OCI-LY7 (cell line): ENCODE measurements at regions not wholly inside any gene's neighbourhood (a gene's known extent, or its start where the extent isn't known, plus 50 kb on each side); places are given as distances from the start of the nearest gene placed in this dataset.

Experiments used
- BruUV-seq: library from RNA; stranded (reverse); fragments of 400-500 nt; replicated peaks from 2 replicates; lab custom pipeline; 2021; lab: Mats Ljungman, UMichigan
- CTCF ChIA-PET: fragments of 300-600 bp; sonication (Branson Sonifier 250); formaldehyde crosslinking; loops from one replicate; lab custom pipeline; 2022; ENCODE audit warnings: antibody characterized with exemption; ENCODE audit not compliant: unreplicated experiment; lab: Charles Lee
- POLR2A ChIA-PET: fragments of 300-600 bp; sonication (Branson Sonifier 250); formaldehyde crosslinking; loops from one replicate; lab custom pipeline; 2022; ENCODE audit warnings: antibody characterized with exemption; lab: Charles Lee
- DNase-seq: peaks from one replicate; pipeline ENCODE4 v3.0.0-alpha.2; 2015; ENCODE audit warnings: low spot score
- H2AFZ ChIP-seq: fragments of 200-600 bp; sonication (generic), shearing (Covaris generic); 2 replicates; pipeline ENCODE4 v1.6.1; 2014; ENCODE audit warnings: mild to moderate bottlenecking, antibody characterized with exemption, low read length, moderate library complexity
- H3K27ac ChIP-seq: fragments of 200-600 bp; sonication (generic); 2 replicates; pipeline ENCODE4 v1.5.1; 2014; ENCODE audit warnings: mixed run types, low read depth, mild to moderate bottlenecking, moderate library complexity, low read length, inconsistent platforms; ENCODE audit not compliant: poor library complexity, severe bottlenecking
- H3K36me3 ChIP-seq: fragments of 200-600 bp; sonication (generic); 2 replicates; pipeline ENCODE4 v1.6.1; 2014; ENCODE audit warnings: mild to moderate bottlenecking, antibody characterized with exemption, low read length, moderate library complexity, mixed read lengths; ENCODE audit not compliant: insufficient read depth
- H3K4me1 ChIP-seq: fragments of 200-600 bp; sonication (generic); 2 replicates; pipeline ENCODE4 v1.5.1; 2014; ENCODE audit warnings: mild to moderate bottlenecking, low read length; ENCODE audit not compliant: insufficient read depth, poor library complexity, severe bottlenecking
- H3K4me2 ChIP-seq: fragments of 200-600 bp; sonication (generic); 2 replicates; pipeline ENCODE4 v1.6.1; 2014; ENCODE audit warnings: mild to moderate bottlenecking, low read length
- H3K4me3 ChIP-seq: fragments of 200-600 bp; sonication (generic); 2 replicates; pipeline ENCODE4 v1.5.1; 2014; ENCODE audit warnings: mild to moderate bottlenecking, low read depth, low read length; ENCODE audit not compliant: poor library complexity, severe bottlenecking
- H3K79me2 ChIP-seq: fragments of 200-600 bp; sonication (generic); 2 replicates; pipeline ENCODE4 v1.6.1; 2016; ENCODE audit warnings: low read depth, mild to moderate bottlenecking, low read length, moderate library complexity, mixed read lengths; ENCODE audit not compliant: insufficient read depth
- H3K9me2 ChIP-seq: fragments of 200-600 bp; sonication (generic); 2 replicates; pipeline ENCODE4 v1.6.1; 2016; ENCODE audit warnings: mild to moderate bottlenecking, low read length, mixed read lengths; ENCODE audit not compliant: insufficient read depth
- H3K9me3 ChIP-seq: fragments of 200-600 bp; sonication (generic); 2 replicates; pipeline ENCODE4 v1.6.1; 2014; ENCODE audit warnings: mild to moderate bottlenecking, mixed run types, low read length, mixed read lengths
- H4K20me1 ChIP-seq: fragments of 200-600 bp; sonication (generic); 2 replicates; pipeline ENCODE4 v1.6.1; 2014; ENCODE audit warnings: mild to moderate bottlenecking, antibody characterized with exemption, low read length, moderate library complexity, mixed read lengths; ENCODE audit not compliant: insufficient read depth
- EZH2phosphoT487 ChIP-seq: fragments of 200-600 bp; sonication (generic); IDR thresholded peaks from 2 replicates; pipeline ENCODE4 v1.6.1; 2018; ENCODE audit warnings: low read depth, borderline replicate concordance, mild to moderate bottlenecking, mixed run types, antibody characterized with exemption, low read length, moderate library complexity, mixed read lengths
- intact Hi-C: fragments of 100-400 bp; cut with micrococcal nuclease; formaldehyde crosslinking; loops from one replicate; pipeline ENCODE4 v1.10.0; 2022; ENCODE audit not compliant: unreplicated experiment
- TF ChIP-seq, protein P1 (sequence below): fragments of 200-600 bp; sonication (generic); conservative IDR thresholded peaks from 2 replicates; pipeline ENCODE4 v1.5.1; 2014; ENCODE audit warnings: mild to moderate bottlenecking, antibody characterized with exemption, low read length, moderate library complexity, mixed read lengths

DNA sequence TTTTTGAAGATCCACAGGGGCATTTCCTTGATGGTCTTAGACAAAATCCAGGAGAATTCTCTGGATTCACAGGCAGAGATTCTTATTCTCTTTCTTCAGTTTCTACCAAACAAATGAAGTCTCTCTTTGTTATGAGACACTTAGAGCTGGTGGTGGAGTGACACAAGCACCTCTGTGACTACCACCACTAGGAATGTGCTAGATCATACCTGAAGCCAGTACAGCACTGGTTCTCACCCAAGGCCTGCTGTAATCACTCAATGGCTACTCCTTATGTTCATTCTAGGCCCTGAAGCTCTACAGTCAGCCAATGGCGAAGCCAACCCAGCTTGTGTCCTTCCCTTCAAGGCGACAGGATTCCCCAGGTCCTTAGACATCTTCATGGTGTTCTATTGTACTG is 482.3 kb downstream of the TRAM1L1 start:
- intact Hi-C loops = no loop called here
- Histone ChIP-seq H3K9me2 (no peaks in the 10 kb centered on the region), H4K20me1 (no peaks in the 10 kb centered on the region), H2AFZ (no peak overlapping the region), H3K36me3 (no peaks in the 10 kb centered on the region), H3K4me3 (no peak overlapping the region), H3K27ac (no peak overlapping the region), H3K4me2 (no peak overlapping the region), H3K9me3 (no peaks in the 10 kb centered on the region), H3K4me1 (no peaks in the 10 kb centered on the region), H3K79me2 (no peaks in the 10 kb centered on the region)
- no peak for DNase-seq
- TF ChIP-seq, protein P1, sequence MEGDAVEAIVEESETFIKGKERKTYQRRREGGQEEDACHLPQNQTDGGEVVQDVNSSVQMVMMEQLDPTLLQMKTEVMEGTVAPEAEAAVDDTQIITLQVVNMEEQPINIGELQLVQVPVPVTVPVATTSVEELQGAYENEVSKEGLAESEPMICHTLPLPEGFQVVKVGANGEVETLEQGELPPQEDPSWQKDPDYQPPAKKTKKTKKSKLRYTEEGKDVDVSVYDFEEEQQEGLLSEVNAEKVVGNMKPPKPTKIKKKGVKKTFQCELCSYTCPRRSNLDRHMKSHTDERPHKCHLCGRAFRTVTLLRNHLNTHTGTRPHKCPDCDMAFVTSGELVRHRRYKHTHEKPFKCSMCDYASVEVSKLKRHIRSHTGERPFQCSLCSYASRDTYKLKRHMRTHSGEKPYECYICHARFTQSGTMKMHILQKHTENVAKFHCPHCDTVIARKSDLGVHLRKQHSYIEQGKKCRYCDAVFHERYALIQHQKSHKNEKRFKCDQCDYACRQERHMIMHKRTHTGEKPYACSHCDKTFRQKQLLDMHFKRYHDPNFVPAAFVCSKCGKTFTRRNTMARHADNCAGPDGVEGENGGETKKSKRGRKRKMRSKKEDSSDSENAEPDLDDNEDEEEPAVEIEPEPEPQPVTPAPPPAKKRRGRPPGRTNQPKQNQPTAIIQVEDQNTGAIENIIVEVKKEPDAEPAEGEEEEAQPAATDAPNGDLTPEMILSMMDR = no peak
- BruUV-seq = no TSS peak
- ChIA-PET POLR2A (interaction anchor here (1.2 to 1.5 kb wide), 2 partner anchors 18 to 21 kb away, joined by 3 to 5 read pairs; no protein-coding TSS in a partner anchor), CTCF (interaction anchor here (0.6 kb wide), 1 partner anchor 61 kb away, joined by 3 read pairs; no protein-coding TSS in a partner anchor)

DNA sequence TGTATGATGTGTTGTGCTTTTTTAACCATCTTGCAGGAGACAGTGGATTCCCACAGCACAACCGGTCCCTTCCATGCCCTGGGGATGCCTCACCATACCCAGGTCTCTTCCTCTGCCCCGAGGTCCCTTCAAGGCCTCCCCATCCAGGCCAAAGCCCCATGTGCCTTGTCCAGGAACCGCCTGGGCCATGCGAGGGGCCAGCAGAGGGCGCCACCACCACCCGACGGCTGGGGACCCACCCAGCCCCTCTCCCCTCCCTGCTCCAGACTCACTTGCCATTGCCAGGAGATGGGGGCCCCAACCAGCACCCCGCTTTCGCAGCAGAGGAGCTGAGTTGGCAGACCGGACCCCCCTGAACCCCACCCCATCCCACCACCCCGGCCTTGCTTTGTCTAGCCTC is 485.5 kb downstream of the TRAM1L1 start:
- H3K79me2 ChIP-seq = no peaks in the 10 kb centered on the region
- H2AFZ ChIP-seq = no peak overlapping the region
- peak; percentile 33 for DNase-seq
- intact Hi-C loops = no loop called here
- H3K9me2 ChIP-seq = no peaks in the 10 kb centered on the region
- no peak overlapping the region for H3K4me2 ChIP-seq
- no peak overlapping the region for H3K4me3 ChIP-seq
- ChIA-PET POLR2A (interaction anchor here (0.6 kb wide), 1 partner anchor 724 kb away, joined by 3 read pairs; no protein-coding TSS in a partner anchor), CTCF (no interaction called here)
- H3K9me3 ChIP-seq = no peaks in the 10 kb centered on the region
- TF ChIP-seq, protein P1 = peak; percentile 73
- TF ChIP-seq EZH2phosphoT487 = no peak
- no peaks in the 10 kb centered on the region for H3K36me3 ChIP-seq
- no TSS peak for BruUV-seq
- H4K20me1 ChIP-seq = no peaks in the 10 kb centered on the region
- no peak overlapping the region for H3K27ac ChIP-seq
- H3K4me1 ChIP-seq = no peaks in the 10 kb centered on the region

DNA sequence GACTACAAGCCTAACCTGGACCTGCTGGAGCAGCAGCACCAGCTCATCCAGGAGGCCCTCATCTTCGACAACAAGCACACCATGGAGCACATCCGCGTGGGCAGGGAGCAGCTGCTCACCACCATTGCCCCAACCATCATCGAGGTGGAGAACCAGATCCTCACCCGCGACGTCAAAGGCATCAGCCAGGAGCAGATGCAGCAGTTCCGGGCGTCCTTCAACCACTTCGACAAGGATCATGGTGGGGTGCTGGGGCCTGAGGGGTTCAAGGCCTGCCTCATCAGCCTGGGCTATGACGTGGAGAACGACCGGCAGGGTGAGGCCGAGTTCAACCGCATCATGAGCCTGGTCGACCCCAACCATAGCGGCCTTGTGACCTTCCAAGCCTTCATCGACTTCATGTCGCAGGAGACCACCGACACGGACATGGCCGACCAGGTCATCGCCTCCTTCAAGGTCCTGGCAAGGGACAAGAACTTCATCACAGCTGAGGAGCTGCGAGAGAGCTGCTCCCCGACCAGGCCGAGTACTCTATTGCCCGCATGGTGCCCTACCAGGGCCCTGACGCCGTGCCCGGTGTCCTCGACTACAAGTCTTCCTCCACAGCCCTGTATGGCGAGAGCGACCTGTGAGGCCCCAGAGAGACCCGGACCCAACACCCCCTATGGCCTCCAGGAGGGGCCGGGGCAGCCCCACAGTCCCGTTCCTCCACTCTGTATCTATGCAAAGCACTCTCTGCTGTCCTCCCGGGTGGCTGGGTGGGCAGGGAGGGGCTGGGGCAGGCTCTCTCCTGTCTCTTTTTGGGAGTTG is 486.2 kb downstream of the TRAM1L1 start:
- intact Hi-C loops = no loop called here
- no peak overlapping the region for H3K4me3 ChIP-seq
- TF ChIP-seq, protein P1 = no peak
- no peak for TF ChIP-seq EZH2phosphoT487

More for the DNA sequence above, 486.2 kb downstream of the TRAM1L1 start:
- Histone ChIP-seq H4K20me1 (no peaks in the 10 kb centered on the region), H3K27ac (no peak overlapping the region), H3K4me2 (no peak overlapping the region), H3K4me1 (no peaks in the 10 kb centered on the region), H3K79me2 (no peaks in the 10 kb centered on the region), H3K9me2 (no peaks in the 10 kb centered on the region), H3K9me3 (no peaks in the 10 kb centered on the region), H2AFZ (no peak overlapping the region), H3K36me3 (no peaks in the 10 kb centered on the region)
- BruUV-seq = no TSS peak
- CTCF ChIA-PET = no interaction called here
- POLR2A ChIA-PET = no interaction called here
- DNase-seq = no peak
